ENCODE measurements at regions not wholly inside any gene's neighbourhood (a gene's known extent, or its start where the extent isn't known, plus 50 kb on each side); places are given as distances from the start of the nearest gene placed in this dataset.

DNA sequence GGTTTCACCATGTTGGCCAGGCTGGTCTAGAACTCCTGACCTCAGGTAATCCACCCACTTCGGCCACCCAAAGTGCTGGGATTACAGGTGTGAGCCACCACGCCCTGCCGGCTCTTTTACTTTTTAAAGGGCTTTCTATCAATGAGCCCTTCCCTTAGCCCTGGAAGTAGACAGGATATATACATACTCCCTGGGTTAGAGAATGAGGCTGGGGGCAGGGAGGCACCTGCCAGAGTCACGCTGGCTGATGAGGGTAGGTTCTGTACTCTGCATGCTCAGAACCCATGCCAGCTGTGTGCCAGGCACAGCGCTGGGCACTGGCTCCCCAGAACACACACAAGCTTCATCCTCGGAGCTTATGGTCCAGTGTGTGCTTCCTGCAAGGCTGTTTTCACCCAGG lies 113.6 kb upstream of the IPO9 start:
- no peak for DNase-seq (ENCODE audit: low read depth)
- Histone ChIP-seq H3K36me3 (ENCODE audit: control insufficient read depth, insufficient read depth, low read length) (no peaks in the 10 kb centered on the region), H3K27me3 (ENCODE audit: control insufficient read depth, insufficient read depth, low read length) (no peaks in the 10 kb centered on the region), H3K4me3 (ENCODE audit: low read depth, low read length) (no peak overlapping the region)
- TF ChIP-seq, protein P1, sequence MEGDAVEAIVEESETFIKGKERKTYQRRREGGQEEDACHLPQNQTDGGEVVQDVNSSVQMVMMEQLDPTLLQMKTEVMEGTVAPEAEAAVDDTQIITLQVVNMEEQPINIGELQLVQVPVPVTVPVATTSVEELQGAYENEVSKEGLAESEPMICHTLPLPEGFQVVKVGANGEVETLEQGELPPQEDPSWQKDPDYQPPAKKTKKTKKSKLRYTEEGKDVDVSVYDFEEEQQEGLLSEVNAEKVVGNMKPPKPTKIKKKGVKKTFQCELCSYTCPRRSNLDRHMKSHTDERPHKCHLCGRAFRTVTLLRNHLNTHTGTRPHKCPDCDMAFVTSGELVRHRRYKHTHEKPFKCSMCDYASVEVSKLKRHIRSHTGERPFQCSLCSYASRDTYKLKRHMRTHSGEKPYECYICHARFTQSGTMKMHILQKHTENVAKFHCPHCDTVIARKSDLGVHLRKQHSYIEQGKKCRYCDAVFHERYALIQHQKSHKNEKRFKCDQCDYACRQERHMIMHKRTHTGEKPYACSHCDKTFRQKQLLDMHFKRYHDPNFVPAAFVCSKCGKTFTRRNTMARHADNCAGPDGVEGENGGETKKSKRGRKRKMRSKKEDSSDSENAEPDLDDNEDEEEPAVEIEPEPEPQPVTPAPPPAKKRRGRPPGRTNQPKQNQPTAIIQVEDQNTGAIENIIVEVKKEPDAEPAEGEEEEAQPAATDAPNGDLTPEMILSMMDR (IDR thresholded peaks at IDR 0.05; ENCODE audit: insufficient read depth, low read length, poor library complexity, severe bottlenecking), result no peak

DNA sequence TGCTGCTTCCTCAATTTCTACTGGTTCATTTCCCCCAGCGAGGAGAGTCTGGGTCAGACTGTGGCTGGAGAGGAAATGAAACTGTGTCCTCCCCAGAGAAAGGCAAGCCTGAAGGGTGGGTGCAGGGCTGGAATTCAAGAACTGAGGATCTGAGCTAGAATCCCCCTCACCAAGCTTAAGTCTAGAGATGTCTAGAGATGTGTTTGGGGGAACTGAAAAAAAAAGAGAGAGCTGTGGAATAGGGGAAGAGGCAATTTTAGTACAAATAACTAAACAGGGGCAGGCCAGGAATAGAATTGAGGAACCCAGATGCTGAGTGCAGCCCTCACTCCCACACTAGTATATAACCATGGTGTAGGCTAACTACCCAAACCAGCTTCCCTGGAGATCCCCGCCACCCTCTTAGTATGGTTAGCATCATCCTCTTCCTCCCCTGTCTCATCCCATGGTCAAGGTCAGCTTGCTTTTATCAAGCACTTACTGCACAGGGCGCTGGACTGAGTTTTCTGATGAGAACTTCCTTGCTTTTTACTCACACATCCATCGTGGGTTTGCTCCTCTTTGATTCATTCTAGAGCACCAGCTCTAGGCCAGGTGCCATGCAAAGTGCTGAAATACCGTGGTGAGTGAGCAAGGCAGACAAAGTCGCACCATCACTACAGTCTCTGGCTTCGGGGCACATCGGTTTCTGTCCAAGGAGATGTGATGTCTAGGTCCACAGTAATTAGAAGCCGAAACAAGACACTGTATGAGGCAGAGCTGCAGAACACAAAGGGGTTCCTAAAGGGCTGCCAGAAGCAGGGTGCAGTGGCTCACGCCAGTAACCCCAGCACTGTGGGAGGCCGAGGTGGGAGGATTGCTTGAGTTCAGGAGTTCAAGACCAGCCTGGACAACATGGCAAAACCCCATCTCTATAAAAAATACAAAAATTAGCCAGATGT lies 112.9 kb upstream of the IPO9 start:
- no peaks in the 10 kb centered on the region for H3K27me3 ChIP-seq (ENCODE audit: control insufficient read depth, insufficient read depth, low read length)
- DNase-seq (ENCODE audit: low read depth), result no peak
- TF ChIP-seq, protein P1 (IDR thresholded peaks at IDR 0.05; ENCODE audit: insufficient read depth, low read length, poor library complexity, severe bottlenecking), result no peak

DNA sequence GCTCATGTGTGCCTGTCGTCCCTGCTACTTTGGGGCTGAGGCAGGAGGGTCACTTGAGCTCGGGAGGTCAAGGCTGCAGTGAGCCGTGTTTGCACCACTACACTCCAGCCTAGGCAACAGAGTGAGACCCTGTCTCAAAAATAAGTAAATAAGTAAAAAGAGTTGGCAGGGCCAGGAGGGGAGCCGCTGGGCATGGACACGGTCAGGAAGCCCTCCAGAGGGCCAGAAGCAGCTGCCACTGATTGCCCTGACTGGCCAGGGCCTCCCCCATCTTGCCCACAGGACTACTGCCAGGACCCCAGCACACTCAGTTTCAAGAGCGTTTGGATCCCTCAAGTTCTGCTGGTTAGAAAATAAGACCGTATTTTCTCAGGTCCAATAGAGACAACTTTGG lies 112.2 kb upstream of the IPO9 start:
- TF ChIP-seq, protein P1 (IDR thresholded peaks at IDR 0.05; ENCODE audit: insufficient read depth, low read length, poor library complexity, severe bottlenecking), result no peak
- no peak for DNase-seq (ENCODE audit: low read depth)
- Histone ChIP-seq H3K36me3 (ENCODE audit: control insufficient read depth, insufficient read depth, low read length) (no peaks in the 10 kb centered on the region), H3K27me3 (ENCODE audit: control insufficient read depth, insufficient read depth, low read length) (no peaks in the 10 kb centered on the region), H3K4me3 (ENCODE audit: low read depth, low read length) (no peak overlapping the region)

More for the DNA sequence above, 112.9 kb upstream of the IPO9 start:
- Histone ChIP-seq H3K4me3 (ENCODE audit: low read depth, low read length) (no peak overlapping the region), H3K36me3 (ENCODE audit: control insufficient read depth, insufficient read depth, low read length) (no peaks in the 10 kb centered on the region)

DNA sequence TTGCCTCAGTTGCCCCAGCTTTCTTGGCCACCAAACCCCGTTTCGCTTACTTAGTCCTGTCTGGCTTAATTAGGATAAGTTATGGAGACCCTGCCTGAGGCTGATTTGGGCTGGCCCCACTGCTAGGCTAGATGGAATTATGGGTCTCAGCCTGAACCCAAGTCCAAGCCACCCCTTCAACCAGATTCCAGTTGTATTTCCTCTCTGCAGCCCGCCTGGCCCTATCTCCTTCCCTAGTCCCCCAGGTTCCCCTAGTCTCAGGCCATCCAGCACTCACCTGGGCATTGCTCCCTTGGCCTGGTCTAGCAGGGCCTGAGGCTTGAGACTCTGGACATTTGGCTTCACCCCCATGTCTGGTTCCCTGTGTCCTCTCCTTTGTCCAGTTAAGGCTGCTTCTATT lies 111.7 kb upstream of the IPO9 start:
- Histone ChIP-seq H3K27me3 (ENCODE audit: control insufficient read depth, insufficient read depth, low read length) (no peaks in the 10 kb centered on the region), H3K36me3 (ENCODE audit: control insufficient read depth, insufficient read depth, low read length) (no peaks in the 10 kb centered on the region), H3K4me3 (ENCODE audit: low read depth, low read length) (no peak overlapping the region)
- TF ChIP-seq, protein P1 (IDR thresholded peaks at IDR 0.05; ENCODE audit: insufficient read depth, low read length, poor library complexity, severe bottlenecking), result no peak
- no peak for DNase-seq (ENCODE audit: low read depth)

DNA sequence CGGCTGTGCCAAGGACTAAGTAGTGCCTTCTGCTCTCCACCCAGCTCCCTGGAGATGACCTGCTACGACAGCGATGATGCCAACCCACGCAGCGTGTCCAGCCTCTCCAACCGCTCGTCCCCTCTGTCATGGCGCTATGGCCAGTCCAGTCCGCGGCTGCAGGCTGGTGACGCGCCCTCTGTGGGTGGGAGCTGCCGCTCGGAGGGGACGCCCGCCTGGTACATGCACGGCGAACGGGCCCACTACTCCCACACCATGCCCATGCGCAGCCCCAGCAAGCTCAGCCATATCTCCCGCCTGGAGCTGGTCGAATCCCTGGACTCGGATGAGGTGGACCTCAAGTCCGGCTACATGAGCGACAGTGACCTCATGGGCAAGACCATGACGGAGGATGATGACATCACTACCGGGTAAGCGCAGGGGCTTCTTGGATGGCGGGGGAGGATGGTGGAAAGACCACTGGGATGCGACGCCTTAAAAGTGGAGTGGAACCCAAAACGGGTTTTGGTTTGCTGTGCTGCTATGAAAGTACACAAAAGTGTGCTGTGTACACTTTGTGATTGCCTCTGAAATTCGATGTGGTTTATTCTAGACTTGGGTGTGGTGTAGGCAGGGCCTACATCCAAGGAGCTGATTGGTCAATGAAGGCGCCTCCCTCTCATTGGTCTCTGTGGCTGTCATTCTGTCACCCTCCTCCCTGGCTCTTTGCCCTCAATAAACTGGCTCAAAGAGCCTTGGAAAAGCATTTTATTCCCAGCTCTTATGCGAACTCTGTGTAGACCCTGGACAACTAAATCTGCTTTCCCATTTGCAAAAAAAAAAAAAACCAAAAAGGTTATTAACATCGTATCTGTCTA lies 110.4 kb upstream of the IPO9 start:
- Histone ChIP-seq H3K27me3 (ENCODE audit: control insufficient read depth, insufficient read depth, low read length) (no peaks in the 10 kb centered on the region), H3K4me3 (ENCODE audit: low read depth, low read length) (no peak overlapping the region), H3K36me3 (ENCODE audit: control insufficient read depth, insufficient read depth, low read length) (no peaks in the 10 kb centered on the region)
- DNase-seq (ENCODE audit: low read depth), result no peak
- TF ChIP-seq, protein P1 (IDR thresholded peaks at IDR 0.05; ENCODE audit: insufficient read depth, low read length, poor library complexity, severe bottlenecking), result no peak

Measured in kidney epithelial cell (primary cell).